Transverse colon (tissue), 4 donors: ENCODE measurements at regions not wholly inside any gene's neighbourhood (a gene's known extent, or its start where the extent isn't known, plus 50 kb on each side); places are given as distances from the start of the nearest gene placed in this dataset.
A peak's percentile ranks its signal among the peaks of the same experiment; 100 is the strongest.

Source experiments
- DNase-seq: peaks from one replicate; pipeline ENCODE4 v3.0.0-alpha.2; 2019
- H3K27ac ChIP-seq, 4 donors: fragments of 200-600 bp; sonication (generic); 2 replicates each; pipeline ENCODE4 v1.5.1; 2016 to 2018; ENCODE audit warnings: inconsistent platforms in 4 of 4
- H3K27me3 ChIP-seq: fragments of 200-600 bp; sonication (generic); 2 replicates; pipeline ENCODE4 v1.5.1; 2017; ENCODE audit warnings: inconsistent platforms
- H3K36me3 ChIP-seq, 4 donors: fragments of 200-600 bp; sonication (generic); 2 replicates each; pipeline ENCODE4 v1.5.1; 2017 to 2019; ENCODE audit warnings: inconsistent platforms in 4 of 4
- H3K4me1 ChIP-seq, 4 donors: fragments of 200-600 bp; sonication (generic); 2 replicates each; pipeline ENCODE4 v1.5.1; 2017 to 2020; ENCODE audit warnings: inconsistent platforms in 4 of 4
- H3K4me3 ChIP-seq, 4 donors: fragments of 200-600 bp; sonication (generic); 1 replicate in 1 of 4; 2 replicates in 3 of 4; pipeline versions ENCODE4 v1.5.1 to v1.6.1; 2017 to 2019; ENCODE audit warnings: inconsistent platforms in 4 of 4
- H3K9me3 ChIP-seq, 2 donors: fragments of 200-600 bp; sonication (generic); 2 replicates each; pipeline ENCODE4 v1.5.1; 2017 to 2019; ENCODE audit warnings: inconsistent platforms in 2 of 2
- CTCF ChIP-seq, 5 experiments: fragments of 200-600 bp in 3 of 5; fragments of 450-650 bp in 2 of 5; sonication (generic) in 3 of 5; IDR thresholded peaks; 1 replicate in 2 of 5; 2 replicates in 3 of 5; pipeline ENCODE4 v1.5.1; 2016 to 2017; ENCODE audit warnings: antibody characterized with exemption in 5 of 5, inconsistent platforms in 3 of 5, mild to moderate bottlenecking in 2 of 5, moderate library complexity in 1 of 5
- EP300 ChIP-seq: sonication (generic); formaldehyde crosslinking; IDR thresholded peaks from one replicate; pipeline ENCODE4 v1.6.1; 2017; ENCODE audit warnings: antibody characterized with exemption, low read depth
- POLR2A ChIP-seq: fragments of 450-650 bp; IDR thresholded peaks from one replicate; pipeline ENCODE4 v1.6.1; 2016; ENCODE audit warnings: antibody characterized with exemption, mild to moderate bottlenecking, moderate library complexity
- POLR2AphosphoS5 ChIP-seq, 3 donors: sonication (generic); formaldehyde crosslinking; IDR thresholded peaks; one replicate each; pipeline ENCODE4 v1.6.1; 2016; ENCODE audit warnings: antibody characterized with exemption in 3 of 3
- WGBS, 2 donors: methylation state at CpG; one replicate each; pipeline ENCODE4 v1.1.5; 2018; ENCODE audit warnings: low coverage in 1 of 2; 5-methylcytosine and 5-hydroxymethylcytosine counted together
- in situ Hi-C, 4 donors: fragments of 200-750 bp; cut with MboI; loops; one replicate each; pipeline versions ENCODE4 v1.15.0 to v1.15.1; 2017; ENCODE audit warnings: low sequenced_read_pairs in 3 of 4, low pct_ligation_motif_present in 1 of 4, low pct_unique_long_range_greater_than_20kb in 1 of 4
- intact Hi-C: fragments of 100-400 bp; cut with DNase I; formaldehyde crosslinking; loops from one replicate; pipeline ENCODE4 v1.15.1; 2023; ENCODE audit warnings: low total_unique reads

GRCh38 chr16:86027373-86028126 lies 128.6 kb downstream of the IRF8 start:
- Histone ChIP-seq H3K9me3 (peaks cover 11 to 16% of the 10 kb centered on the region in 2 donors), H3K36me3 (no peaks in the 10 kb centered on the region), H3K27me3 (no peaks in the 10 kb centered on the region), H3K27ac (peak overlapping the region in 1 of 4 donors; percentile 56), H3K4me3 (no peak overlapping the region), H3K4me1 (peaks cover 8 to 25% (median 19%) of the 10 kb centered on the region in 4 donors)
- DNase-seq, result peak; percentile 53
- intact Hi-C loops (no loop called here), in situ Hi-C loops (no loop called here)
- WGBS, 2 donors, result 43 to 58% methylated on average over 1 to 11 of the region's 11 CpGs
- TF ChIP-seq POLR2AphosphoS5 (IDR thresholded peaks at IDR 0.05) (no peak), CTCF (IDR thresholded peaks at IDR 0.05) (no peak)

- no peak overlapping the region for H3K4me3 ChIP-seq
- DNase-seq, result peak; percentile 36
- H3K36me3 ChIP-seq, result no peaks in the 10 kb centered on the region
- peaks cover 5% of the 10 kb centered on the region in 2 donors for H3K9me3 ChIP-seq
- H3K4me1 ChIP-seq, result peaks cover 8 to 28% (median 19%) of the 10 kb centered on the region in 4 donors
- no peaks in the 10 kb centered on the region for H3K27me3 ChIP-seq
- TF ChIP-seq POLR2A (no peak), EP300 (no peak), CTCF (IDR thresholded peaks at IDR 0.05) (no peak), POLR2AphosphoS5 (IDR thresholded peaks at IDR 0.05) (peak in 1 of 3 donors; percentile 37)
- WGBS, 2 donors, result 35% methylated on average over 11 of the region's 20 CpGs; no CpG with 5 or more reads in 1 of the 2 donors
- peak overlapping the region in 1 of 4 donors; percentile 5 for H3K27ac ChIP-seq
- in situ Hi-C loops (no loop called here), intact Hi-C loops (no loop called here)
These were observed 130.3 kb downstream of the IRF8 start for GRCh38 chr16:86029131-86029741.

- WGBS, 2 donors, result 76 to 92% methylated on average over 10 of the region's 10 CpGs
- in situ Hi-C loops, result no loop called here
- no peak overlapping the region for H3K4me3 ChIP-seq
These were observed 131.2 kb downstream of the IRF8 start for GRCh38 chr16:86030116-86030515.

More at GRCh38 chr16:86030116-86030515, 131.2 kb downstream of the IRF8 start:
- intact Hi-C loops, result no loop called here
- TF ChIP-seq EP300 (no peak), POLR2AphosphoS5 (IDR thresholded peaks at IDR 0.05) (no peak), CTCF (IDR thresholded peaks at IDR 0.05) (no peak), POLR2A (no peak)
- Histone ChIP-seq H3K9me3 (no peaks in the 10 kb centered on the region), H3K27me3 (no peaks in the 10 kb centered on the region), H3K27ac (no peak overlapping the region), H3K4me1 (peaks cover 8 to 28% (median 19%) of the 10 kb centered on the region in 4 donors), H3K36me3 (no peaks in the 10 kb centered on the region)
- DNase-seq, result peak; percentile 3
